NCI-H446 treated with DMSO at 0.1 percent for 48 hours (cell line): ENCODE measurements at regions not wholly inside any gene's neighbourhood (a gene's known extent, or its start where the extent isn't known, plus 50 kb on each side); places are given as distances from the start of the nearest gene placed in this dataset.
"Not testable (repeated sequence)": the region's sequence is repeated elsewhere in the genome, so short reads cannot be mapped to it uniquely, and the experiment has no call there.

ENCODE experiments used
- DNase-seq: peaks from one replicate; lab custom pipeline; 2025; lab: John Stamatoyannopoulos, UW

DNA sequence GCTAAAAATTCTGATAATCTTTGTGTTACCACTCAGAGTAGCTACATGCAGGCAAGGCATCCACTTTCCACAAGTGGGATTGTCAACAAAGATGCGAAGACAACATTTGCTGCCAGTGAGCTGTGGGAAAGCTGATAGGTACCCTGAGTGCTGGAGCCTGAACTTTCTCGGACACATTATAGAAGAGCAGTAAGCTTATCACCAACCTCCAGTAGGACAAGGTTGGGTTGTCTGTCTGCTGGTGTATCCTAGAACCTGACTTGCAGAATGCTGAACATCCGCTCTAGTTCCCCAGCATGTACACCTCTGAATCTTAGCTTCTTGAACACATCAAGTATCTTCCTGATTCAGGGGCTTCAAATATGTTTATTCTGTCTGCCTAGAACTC, 103.8 kb upstream of the PPM1H start:
- DNase-seq = no peak

DNA sequence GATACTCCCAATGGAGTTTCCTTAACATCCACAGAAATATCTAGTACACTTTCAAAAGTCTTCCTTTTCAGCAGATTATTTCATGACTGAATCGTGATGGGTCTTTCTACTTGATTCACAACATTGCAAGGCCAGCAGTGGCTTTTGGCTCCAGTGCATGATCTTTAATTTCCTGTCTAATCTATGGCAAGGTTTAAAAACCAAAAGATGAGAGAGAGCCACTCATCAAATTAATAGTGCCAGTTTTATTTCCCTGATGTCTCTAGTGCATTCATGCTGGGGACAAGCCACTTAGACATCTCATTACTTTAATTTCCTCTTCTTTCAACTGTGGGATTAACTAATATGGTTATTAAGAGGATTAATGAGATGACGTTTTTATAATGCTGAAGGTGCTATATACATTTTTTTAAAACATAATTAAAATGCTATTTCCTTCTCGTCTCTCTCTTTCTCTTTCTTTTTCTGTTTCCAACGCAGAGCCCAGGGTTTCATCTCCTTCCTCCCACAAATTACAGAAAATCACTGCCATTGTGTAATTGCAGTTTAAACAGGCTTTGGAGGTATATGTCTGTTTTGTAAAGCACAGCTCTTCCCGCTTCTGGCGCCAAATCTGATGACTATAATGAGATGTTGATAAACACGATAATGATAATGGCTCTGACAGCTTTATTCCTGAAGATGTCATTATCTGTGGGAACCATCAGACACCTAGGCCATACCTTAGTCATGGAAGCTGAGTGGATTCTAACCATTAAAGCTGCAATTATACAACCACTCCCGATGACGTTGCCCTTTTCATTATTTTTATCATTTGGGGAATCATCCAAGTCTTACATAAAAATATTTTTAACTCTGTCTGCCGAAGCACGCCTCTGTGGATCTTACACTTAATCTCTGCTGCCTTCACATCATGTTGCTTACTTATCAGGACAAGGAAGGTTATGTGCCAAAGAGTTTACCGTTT, 103.1 kb upstream of the PPM1H start:
- DNase-seq = no peak

DNA sequence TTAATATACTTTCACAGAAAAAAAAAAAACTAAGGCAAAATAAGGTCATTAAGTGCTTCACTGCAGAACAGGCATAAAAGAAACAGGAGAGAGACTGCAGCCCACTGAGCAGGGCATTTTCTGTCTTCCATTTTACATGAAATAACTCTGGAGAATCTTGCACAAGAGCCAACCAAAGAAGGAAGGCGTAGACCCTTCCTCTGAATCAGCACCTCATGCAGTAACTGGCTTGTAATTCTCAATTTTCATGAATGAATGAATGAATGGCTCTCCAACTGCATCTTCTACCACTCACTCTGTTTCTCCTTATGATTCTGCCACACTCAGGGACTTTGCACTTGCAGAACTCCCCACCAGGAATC, 102.0 kb upstream of the PPM1H start:
- no peak for DNase-seq

DNA sequence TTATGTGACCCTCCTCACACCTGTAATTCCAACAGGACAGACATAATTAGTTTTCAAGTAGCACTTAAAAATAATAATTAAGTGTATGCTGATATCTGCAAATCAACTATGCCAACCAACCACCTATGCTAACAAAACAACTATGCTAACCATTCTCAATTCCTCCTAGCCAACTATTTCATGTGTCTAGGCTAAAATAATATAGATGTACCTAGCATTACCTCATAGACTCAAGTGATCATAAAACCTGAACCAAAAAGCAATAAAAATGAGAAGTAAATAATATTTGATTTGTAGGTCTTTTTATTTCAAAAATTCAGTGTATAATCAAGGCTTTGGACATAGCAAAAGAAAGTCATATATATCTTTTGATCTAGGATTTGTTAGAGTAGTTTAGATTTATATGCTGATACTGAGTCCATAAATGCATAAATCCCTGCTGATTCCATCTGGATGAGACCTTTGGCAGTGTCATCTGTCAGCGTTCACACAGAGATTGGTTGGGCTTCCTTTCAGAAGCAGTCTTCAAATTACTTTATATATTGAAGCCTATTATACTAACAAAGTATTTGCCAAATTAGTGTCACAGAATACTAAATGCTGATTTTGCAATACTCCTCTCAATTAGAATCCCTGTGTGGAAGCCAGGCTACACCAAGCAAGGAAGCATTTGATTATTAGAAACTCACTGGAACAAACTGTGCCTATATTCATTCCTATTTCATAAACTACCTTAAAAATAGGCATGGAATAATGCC, 101.4 kb upstream of the PPM1H start:
- no peak for DNase-seq

DNA sequence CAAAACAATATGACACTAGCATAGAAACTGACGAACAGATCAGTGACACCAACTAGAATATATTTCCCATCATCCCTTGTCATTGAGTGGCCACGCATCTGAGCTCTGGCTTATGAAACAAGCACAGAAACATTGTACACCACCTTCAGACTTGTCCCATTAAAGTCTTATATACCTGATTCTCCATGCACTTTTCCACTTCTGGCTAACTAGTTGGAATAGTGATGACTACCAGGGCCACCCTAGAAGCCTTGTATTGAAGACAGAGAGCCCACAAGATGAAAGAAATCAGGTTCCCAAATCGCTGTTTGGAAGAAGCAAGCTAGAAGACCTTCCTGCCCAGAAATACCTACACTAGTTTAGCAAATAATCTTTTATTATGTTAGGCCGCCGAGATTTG, 99.7 kb upstream of the PPM1H start:
- no peak for DNase-seq

DNA sequence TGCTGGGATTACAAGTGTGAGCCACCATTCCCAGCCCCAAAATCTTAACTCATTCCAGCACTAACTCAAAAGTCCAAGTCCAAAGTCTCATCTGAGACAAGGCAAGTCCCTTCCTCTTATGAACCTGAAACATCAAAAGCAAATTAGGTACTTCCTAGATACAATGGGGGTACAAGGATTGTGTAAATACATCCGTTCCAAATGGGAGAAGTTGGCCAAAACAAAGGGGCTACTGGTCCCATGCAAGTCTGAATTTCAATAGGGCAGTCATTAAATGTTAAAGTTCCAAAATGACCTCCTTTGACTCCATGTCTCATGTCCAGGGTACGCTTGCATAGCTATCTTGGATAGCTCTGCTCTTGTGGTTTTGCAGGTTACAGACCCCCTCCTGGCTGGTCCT, 94.7 kb upstream of the PPM1H start:
- DNase-seq = no peak

DNA sequence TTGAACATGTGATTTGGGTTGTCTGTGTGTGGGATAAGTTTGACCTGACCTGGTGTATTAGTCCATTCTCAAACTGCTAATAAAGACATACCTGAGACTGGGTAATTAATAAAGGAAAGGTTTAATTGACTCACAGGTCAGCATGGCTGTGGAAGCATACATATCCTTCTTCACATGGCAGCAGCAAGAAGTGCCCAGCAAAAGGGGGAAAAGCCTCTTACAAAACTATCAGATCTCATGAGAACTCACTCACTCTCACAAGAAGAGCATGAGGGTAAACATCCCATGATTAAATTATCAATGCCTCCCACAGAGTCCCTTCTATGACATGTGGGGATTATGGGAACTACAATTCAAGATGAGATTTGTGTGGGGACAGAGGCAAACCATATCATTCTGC, 94.0 kb upstream of the PPM1H start:
- no peak for DNase-seq

DNA sequence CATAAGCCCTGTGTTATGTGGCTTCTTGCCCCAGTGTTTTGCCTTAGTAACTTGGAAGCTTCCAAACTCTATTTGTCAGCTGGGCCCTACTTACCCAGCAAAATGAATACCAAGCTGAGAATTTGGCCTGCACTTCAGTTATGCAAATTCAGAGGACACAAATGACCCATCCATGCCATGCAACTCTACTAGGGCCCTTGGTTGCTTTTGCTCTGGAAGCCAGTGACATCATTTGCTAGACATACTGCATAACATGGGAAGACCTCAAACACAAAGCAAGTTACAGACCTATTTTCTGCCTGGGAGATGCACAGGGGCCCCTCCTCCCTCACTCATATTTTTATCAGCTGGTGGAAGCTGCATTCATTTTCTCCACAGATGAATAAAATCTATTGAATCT, 90.2 kb upstream of the PPM1H start:
- no peak for DNase-seq

DNA sequence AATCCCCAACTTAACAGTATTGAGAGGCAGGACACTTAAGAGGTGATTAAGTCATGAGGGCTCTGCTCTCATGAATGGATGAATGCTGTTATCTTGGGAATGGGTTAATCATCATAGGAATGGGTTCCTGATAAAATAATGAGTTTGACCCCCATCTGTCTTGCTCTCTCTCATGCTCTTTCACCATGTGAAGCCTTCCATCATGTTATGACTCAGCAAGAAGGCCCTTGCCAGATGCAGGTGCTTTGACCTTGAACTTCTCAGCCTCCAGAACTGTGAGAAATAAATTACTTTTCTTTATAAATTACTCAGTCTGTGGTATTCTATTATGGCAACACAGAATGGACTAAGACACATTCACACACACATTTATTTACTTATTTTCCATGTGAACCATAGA, 89.0 kb upstream of the PPM1H start:
- no peak for DNase-seq

DNA sequence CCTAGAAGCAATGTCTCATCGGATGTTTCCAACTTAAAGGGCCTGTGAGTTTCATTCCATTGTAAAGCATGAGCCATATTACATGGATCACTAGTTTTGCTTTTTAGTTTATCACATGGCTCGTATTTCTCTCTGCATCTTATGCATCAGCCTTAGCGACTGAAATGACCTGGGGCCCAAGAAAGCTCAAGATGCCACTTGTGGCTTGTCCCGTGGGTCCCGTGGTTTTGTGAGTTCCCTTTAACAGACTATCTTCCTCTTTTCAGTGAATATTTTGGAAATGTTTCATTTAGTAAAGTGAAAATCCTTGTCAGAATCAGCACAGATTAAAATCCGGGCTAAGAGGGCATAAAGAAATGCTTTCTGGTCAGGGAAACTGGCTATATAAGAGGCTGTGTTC, 86.2 kb upstream of the PPM1H start:
- no peak for DNase-seq

DNA sequence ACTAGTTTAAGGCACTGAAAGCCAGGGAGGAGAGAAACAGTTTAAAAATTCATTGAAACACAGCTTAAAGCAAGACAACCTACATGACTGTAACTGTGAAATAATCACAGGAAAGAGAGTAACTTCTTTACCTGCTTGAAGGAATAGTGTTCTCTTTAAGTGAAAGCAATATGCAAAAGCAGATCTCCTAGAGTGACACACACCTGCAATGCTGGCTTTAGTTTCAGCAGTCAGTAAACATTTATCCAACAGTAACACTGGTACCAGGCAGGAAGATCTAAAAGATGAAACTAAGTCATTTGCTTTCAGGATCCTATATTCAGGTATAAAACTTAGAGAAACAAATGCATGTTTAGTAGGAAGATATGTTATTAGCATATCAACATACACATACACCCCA, 85.3 kb upstream of the PPM1H start:
- no peak for DNase-seq

DNA sequence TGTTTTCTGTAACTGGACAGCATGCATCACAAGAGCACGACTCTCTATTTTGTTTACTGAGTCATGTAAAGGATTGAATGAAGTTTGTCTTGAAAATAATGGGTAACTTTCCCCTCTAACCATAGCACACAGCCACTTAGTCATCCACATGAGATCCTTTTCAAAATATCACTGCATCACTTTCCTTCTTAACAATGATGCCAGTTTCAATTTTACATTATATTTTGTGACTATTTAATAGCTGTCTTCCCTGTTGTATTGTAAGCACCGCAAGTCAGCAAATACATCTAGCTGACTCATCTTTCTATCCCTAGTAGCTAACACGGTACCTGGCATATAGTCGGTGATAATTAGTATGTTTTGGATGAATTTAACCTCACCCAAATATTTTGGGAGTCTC, 83.3 kb upstream of the PPM1H start:
- no peak for DNase-seq

DNA sequence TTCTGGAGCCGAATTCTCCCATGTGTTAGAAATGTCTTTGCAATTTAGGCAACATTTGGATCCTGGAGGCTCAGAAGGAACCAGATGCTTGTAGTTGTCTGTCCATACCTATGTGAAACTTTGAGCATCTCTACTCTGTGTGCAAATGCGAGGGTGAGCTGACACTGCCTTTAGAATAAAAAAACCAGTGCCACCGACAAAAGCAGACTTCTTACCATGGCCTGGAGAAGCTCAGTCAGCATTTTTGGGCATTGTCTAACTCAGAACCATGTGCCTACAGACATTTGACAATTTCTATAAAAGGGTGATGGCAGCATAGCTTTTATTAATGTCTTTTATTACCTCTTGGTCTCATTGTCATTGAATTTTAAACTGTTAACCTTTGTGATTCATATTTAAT, 78.4 kb upstream of the PPM1H start:
- DNase-seq = no peak

DNA sequence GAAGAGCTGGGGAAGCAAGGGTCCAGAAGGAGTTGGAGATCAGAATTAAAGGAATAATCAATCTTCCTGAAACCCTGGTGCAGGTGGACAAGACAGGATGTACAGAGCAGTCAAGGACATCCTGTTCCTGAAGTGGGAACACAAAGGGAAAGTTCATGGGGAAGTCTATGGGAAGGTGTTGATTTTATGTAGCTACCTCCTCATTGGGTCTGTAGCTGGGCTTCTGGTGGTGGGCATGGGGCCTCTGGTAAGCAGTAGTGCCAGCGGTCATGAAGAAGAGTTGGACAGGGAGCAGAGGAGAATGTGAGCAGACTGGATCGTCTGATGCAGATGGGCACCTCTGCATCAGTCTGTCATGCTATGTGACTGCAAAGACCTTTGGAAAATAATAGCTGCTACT, 75.7 kb upstream of the PPM1H start:
- DNase-seq = no peak

DNA sequence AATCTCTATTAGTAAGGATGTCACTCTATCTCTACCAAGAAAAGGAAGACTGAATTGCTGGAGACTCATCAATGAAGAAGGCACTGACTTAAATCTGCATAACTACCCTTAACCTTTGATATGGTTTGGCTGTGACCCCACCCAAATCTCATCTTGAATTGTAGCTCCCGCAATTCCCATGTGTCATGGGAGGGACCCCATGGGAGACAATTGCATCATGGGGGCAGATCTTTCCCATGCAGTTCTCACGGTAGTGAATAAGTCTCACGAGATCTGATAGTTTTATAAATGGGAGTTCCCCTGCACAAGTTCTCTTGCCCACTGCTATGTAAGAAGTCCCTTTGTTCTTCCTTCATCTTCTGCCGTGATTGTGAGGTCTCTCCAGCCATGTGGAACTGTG, 73.4 kb upstream of the PPM1H start:
- no peak for DNase-seq

DNA sequence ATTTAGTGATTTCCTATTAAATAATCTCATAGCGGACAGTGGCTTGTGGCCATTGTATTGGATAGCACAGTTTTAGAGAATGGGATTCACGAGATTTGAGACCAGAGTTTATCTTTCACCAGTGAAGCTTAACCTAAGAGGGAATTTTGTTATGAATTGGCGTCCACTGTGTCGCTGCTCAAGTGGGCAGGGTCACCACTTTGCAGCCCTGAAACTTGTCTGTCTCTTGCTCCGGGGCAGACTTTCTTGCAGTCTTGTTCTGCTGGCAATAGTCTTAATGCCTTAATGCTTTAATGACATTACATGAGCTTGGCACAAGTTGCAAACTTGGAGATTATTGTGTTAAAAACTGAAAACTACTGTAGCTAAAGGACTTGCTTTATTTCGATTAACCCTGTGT, 72.8 kb upstream of the PPM1H start:
- no peak for DNase-seq

DNA sequence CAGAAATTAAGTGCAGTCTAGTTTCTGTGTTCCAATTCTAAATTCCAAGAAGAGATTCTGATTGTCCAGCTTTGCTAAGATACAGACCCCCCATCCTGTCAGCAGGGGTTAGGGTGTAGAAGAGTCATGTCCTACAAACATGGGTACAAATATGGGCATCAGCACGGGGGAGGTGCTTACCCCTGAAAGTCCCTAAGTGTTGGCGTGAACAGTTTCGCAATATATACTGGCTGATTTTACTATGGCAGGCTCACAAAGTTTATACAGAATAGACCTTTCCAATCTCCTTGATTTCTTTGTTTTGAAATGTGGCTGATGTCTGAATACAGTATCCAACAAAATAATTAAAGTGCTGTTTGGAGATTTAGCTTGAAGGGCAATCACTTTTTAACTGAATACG, 71.6 kb upstream of the PPM1H start:
- no peak for DNase-seq

DNA sequence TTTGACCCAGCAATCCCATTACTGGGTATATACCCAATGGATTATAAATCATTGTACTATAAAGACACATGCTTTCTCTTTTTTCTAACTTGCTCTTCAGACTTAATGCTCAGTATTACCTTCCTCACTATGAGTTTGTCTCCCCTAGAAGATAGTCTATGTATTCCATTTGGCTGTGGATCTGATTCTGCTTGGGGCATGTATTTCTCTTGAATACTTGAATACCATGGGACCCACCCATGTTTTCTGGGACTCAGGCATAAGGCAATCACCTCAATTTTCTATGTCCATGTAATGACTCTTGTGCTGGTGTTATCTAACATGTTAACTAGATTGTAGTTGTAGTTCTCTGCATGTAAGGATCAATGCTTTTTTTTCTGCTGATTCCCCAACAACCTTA, 70.4 kb upstream of the PPM1H start:
- DNase-seq = no peak

DNA sequence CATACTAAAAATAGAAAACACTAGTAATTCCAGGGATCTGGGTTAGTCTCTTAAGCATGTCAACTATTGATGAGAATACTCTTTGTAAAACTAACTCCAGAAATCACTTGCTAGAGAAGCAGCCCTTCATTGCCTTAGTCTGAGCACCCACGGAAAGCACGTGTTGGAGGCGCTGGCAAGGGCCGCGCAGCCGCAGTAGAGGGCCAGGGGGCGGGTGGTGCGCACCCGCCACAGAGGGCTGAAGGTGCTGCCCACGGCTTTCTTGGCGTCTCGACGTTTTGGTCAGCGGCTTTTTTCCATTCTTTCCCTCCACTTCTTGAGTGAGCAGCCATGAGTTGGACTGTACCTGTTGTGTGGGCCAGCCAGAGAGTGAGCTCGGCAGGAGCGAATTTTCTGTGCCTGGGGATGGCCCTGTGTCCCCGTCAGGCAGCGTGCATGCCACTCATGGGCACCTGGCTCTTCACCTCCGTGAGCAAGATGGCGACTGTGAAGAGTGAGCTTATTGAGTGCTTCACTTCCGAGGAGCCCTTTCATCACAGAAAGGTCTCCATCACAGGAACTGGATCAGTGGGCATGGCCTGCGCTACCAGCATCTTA, 68.4 kb upstream of the PPM1H start:
- no peak for DNase-seq

DNA sequence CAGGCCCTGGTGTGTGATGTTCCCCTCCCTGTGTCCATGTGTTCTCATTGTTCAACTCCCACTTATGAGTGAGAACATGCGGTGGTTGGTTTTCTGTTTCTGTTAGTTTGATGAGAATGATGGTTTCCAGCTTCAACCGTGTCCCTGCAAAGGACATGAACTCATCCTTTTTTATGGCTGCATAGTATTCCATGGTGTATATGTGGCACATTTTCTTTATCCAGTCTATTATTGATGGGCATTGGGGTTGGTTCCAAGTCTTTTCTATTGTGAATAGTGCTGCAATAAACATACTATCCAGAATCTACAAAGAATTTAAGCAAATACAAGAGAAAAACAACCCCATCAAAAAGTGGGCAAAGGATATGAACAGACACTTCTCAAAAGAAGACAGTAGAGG, 67.1 kb upstream of the PPM1H start:
- not testable (repeated sequence) for DNase-seq

DNA sequence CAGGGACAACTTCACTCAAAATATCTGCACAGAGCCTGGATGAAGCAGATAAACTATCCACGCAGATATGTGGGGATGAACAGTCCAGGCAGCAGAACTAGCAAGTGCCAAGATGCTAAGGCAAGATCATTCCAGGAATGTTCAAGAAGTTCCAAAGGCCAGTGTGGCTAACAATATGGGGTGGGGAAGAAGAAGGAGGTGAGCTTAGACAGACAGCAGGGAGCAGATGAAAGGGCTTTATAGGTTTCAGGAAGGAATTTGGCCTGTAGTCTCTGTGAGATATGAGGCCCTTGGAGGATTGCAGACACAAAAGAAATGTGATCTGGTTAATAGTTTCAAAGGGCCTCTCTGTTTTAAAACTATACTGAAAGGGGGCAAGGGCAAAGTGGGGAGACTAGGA, 63.5 kb upstream of the PPM1H start:
- DNase-seq = no peak

DNA sequence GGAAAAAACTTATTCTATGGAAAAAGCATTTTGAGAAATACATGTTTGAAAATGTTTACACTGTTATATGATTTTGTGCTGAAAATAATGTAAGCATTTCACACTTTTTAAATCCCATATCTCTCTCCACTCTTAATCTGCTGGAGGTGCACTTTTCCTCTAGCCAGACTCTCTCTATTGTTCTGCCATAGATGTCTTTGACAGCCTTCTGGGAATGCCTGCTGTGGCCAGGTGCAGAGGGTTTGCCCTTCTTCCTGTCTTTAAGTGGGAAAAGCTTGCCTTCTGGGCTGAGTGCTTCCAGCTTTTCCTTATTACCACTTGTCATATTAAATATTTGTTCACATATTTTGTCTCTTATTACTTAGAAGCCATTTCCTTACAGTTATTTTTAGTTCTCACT, 60.1 kb upstream of the PPM1H start:
- DNase-seq = no peak

DNA sequence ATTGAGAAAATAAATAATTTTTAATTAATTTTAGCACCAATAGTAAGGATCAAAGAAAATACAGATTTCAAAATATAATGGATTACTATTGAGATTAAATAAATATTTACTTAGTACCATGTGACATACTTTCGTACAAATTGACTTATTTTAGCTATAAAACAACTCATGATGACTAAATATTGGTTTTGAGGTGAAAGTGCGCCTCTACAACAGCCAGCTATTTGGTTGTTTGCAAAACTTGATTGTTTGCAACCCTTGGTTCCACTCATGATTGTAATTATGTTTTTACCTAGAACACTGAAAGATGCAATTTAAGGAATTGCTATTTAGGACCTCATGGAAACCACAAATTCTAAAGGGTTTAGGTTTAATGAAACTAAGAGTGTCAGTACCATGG, 51.9 kb upstream of the PPM1H start:
- DNase-seq = no peak
